ENCODE measurements at regions not wholly inside any gene's neighbourhood (a gene's known extent, or its start where the extent isn't known, plus 50 kb on each side); places are given as distances from the start of the nearest gene placed in this dataset.
"Not testable (repeated sequence)": the region's sequence is repeated elsewhere in the genome, so short reads cannot be mapped to it uniquely, and the experiment has no call there.

GRCh38 chr21:43286196-43286595, 117.4 kb downstream of the CRYAA start:
- no peak for DNase-seq

GRCh38 chr21:43284700-43285099, 115.9 kb downstream of the CRYAA start:
- DNase-seq: no peak

GRCh38 chr21:43284238-43284637, 115.4 kb downstream of the CRYAA start:
- no peak for DNase-seq

- DNase-seq: not testable (repeated sequence)
Observed at GRCh38 chr21:43283925-43284221, 115.1 kb downstream of the CRYAA start.

GRCh38 chr21:43283136-43283924, 114.5 kb downstream of the CRYAA start:
- no peak for DNase-seq

- no peak for DNase-seq
Observed at GRCh38 chr21:43282358-43283120, 113.7 kb downstream of the CRYAA start.

DNA sequence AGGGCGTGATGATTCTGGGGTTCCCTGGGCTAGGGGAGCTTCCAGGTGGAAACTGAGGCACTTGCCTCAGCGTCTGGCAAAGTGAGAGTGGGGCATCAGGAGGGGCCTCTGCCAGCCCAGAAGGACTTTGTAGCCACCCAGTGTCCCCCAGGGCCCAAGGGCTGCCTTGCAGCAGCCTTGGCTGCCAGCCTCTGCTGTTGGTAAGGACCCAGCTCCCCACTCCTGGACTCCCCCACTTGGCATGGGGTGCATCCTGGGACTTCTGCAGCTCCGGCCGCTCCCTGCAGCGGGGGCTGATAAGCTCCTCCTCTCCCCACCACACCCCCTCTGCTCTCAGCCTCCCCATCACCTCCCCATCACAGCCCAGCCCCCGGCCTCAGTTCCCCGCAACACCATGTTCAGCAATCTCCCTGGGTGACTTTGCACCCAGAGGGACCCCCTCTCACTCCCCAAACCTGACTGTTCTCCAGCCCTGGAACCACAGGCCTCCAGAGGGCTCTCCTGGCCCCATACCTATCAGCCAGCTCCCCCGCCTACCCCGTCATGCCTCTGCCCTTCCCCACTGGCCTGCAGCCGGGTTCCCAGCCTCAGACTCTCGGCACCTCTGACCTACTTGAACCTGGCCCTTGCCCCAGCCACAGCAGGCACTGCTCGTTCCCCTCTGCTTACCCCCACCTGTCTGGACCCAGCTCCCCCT, 113.0 kb downstream of the CRYAA start:
- DNase-seq: no peak

DNA sequence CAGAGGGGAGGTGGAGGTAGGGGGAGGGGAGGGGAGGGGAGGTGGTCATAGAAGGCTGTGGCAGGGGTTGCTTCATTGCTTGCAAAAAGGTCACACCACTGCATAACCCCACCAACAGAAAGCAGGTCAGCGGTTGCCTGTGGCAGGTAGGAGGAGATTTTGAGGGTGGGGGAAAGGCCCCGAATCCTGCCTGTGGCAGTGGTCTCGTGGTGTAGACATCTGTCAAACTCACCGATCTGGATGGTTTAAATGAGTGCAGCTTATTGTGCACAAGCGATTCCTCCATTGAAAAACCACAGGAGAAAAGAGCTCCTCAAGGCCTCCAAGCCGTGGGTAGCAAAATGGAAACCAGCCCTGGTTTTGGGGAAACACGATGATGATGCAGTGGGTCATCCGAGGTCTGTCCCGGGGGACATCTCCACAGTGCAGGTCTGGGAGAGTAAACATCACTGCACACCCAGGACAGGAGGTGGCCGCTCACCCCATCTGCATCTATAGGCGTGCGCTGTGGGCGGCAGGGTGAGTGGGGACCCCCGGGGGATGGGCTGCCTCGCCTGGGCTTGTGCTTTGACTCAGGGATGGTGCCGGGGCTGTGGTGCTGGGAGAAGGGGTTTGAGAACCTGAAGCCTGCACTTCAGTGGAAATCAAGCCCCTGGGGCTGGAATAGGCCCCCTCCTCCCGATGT, 112.3 kb downstream of the CRYAA start:
- DNase-seq: no peak

DNA sequence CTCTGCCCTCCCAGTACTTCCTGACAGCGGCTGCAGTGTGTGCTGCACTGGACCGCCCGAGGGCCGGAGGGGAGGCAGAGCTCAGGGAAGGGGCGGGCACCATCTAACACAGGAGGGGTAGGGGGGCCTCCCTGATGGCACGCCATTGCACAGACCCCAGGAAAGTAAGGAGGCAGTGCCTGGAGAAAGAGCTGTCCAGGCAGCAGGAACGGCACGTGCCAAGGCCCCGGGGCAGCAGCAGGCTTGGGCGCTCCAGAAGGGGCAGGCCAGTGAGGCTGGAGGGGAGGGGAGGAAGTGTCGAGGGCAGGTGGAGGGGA, 110.7 kb downstream of the CRYAA start:
- DNase-seq: no peak

GRCh38 chr21:43278766-43279577, 110.2 kb downstream of the CRYAA start:
- DNase-seq: no peak

DNA sequence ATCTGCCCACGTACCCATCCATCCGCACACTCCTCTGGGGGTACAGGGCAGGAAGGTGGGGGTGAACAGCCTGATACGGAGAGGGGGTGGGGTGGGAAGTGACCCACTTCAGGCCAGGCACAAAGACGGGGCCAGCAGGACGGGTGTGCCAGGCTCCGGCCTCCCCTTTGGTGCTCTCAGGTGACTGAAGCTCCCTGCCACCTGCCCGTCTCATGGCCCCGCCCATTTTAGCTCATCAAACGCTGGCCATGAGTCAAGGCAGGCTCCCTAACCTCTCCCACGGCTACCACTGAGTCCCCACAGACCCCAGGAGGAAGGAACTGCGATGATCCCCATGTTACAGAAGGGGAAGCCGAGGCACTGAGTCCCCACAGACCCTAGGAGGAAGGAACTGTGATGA, 109.6 kb downstream of the CRYAA start:
- DNase-seq: no peak

DNA sequence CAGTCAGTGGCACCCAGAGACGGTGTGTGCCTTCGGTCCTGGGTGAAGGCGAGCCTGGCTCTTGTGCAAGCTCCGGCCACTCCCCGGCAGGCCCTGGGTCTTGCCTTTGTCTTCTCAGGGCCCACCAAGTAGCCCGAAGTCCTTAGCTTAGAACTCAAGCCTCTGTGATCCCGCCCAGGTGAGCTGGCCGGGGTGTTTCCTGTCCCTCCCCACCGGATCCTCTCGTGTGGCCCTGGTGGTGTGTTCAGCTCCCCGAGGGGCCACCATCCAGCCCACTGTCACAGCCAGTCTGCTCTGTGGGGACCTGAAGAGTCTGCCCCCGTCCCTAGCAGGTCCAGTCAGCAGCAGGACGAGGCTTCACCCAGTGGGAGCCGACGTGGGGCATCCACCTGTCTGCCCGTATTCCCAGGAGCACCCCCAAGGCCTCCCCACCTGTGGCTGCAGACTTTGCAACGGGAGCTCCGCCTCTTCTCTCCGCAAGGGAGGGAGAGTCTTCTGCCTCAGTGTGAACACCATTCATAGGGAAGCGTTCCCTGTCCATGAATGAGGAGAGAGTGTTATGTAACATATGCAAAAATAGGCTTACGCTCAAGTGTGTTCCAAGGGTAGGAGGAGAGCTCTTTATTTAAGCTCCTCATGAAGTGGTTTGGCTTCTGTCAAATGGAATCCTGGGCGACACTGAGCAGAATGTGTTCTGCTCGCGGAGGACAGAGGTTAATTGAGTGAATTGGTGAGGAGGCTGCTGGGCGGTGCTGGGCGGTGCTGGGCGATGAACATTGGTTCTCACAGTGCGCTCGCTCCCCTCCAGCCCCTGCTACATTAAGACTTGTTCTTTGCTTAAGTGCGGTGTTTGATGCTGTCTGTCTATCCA, 108.9 kb downstream of the CRYAA start:
- DNase-seq: no peak

DNA sequence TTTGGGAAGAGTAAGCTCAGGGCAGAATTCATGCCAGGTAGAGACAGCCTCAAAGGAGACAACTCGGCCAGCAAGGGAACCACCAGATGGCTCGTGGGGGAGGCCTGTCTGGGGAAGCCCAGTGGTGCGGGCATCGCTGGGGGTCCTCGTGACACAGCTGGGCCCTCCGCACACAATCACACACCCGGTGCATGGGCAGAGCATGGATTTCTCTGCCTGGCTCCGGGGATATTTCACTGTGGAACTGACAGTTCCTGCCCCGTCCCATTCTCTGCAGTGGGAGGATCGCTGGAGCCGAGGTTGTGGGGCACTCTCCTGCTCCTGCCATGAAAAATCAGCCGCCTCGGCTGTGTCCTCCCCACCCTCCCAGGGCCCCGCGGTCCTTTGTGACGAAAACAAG, 108.0 kb downstream of the CRYAA start:
- DNase-seq: no peak

DNA sequence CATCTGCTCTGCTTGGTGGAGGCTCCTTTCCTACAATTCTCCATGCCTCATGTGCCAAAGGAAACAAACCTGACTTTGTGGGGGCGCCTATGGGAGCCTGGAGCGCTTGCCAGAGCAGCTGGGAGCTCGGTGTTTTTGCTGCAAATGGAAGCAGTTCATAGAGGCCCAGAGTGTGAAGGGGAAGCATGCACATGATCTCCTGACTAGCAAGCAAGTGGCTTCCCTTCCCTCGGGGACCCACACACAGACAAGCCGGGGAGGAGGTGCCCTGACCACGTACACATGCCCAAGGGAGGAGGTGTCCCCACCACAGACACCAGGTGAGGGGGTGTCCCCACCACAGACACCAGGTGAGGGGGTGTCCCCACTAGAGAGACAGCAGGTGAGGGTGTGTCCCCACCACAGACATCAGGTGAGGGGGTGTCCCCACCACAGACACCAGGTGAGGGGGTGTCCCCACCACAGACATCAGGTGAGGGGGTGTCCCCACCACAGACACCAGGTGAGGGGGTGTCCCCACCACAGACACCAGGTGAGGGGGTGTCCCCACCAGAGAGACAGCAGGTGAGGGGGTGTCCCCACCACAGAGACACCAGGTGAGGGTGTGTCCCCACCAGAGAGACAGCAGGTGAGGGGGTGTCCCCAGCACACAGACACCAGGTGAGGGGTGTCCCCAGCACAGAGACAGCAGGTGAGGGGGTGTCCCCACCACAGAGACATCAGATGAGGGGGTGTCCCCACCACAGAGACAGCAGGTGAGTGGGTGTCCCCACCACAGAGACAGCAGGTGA, 106.8 kb downstream of the CRYAA start:
- no peak for DNase-seq

DNA sequence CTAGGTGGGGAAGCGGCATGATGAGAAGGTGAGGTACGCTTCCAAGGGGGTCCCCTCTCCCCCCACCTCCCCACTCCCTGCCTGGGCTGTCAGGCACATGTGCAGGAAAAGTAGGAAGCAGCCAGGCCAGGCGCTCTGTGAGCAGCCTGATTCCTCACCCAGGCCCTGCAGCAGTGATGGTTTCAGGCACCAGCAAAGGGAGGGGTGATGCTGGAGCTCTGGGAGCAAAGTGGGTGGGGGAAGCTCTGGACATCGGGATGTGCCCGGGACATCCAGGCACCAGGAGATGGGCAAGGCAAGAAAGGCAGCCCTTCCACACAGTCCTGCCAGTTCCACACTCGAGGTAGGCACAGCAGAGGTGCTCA, 106.1 kb downstream of the CRYAA start:
- DNase-seq: no peak

DNA sequence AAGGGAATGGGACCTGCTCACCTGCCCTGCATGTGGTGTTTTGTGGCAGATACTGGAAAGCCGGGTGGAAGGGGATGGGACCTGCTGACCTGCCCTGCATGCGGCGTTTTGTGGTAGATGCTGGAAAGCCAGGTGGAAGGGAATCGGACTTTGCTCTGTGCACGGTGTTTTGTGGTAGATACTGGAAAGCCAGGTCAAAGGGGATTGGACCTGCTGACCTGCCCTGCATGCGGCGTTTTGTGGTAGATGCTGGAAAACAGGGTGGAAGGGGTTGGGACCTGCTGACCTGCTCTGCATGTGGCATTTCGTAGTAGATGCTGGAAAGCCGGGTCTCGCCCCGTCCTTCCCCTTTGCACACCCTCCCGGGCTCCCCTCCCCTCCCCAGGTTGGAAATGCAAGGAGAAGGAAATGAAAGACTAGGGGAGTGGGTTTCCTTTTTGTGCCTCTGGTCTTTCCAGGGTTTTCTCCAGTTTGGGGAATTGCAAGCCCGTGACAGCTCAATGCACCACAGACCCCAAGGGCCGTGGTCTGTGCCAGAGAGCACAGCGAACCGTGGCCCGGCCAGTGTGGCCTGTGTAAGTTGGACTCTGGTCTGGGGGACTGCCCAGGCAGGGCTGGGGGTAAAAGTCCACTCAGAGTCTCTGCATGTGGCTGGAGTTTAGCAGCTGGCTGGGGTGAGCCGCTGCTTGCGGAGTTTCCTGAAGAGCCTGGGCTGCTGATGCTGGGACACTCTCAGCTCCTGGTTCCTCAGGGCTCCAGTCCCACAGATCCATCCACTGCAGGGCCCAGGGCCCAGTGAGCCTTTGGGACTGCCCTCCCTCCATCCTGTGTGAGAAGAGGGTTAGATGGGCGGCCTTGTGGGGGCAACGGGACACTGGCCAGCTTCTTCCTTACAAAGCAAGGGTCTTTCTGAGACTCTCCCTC, 105.5 kb downstream of the CRYAA start:
- no peak for DNase-seq

- no peak for DNase-seq
Observed at GRCh38 chr21:43273708-43274021, 104.9 kb downstream of the CRYAA start.

GRCh38 chr21:43273016-43273707, 104.4 kb downstream of the CRYAA start:
- no peak for DNase-seq

GRCh38 chr21:43272591-43272990, 103.8 kb downstream of the CRYAA start:
- no peak for DNase-seq
